ENCODE measurements at regions not wholly inside any gene's neighbourhood (a gene's known extent, or its start where the extent isn't known, plus 50 kb on each side); places are given as distances from the start of the nearest gene placed in this dataset.
"Not testable (repeated sequence)": the region's sequence is repeated elsewhere in the genome, so short reads cannot be mapped to it uniquely, and the experiment has no call there.

GRCh38 chr2:185970148-185970852 is 231.7 kb downstream of the FSIP2 start:
- TF ChIP-seq CTCF (IDR thresholded peaks at IDR 0.05) (no peak), POLR2A (IDR thresholded peaks at IDR 0.05) (no peak), POLR2AphosphoS5 (IDR thresholded peaks at IDR 0.05; ENCODE audit: insufficient read depth in 1 of 2, low read depth in 1 of 2) (no peak)
- DNase-seq (ENCODE audit: extremely low spot score in 2 of 2), result no peak
- no peaks in the 10 kb centered on the region for H3K27me3 ChIP-seq
- intact Hi-C loops (cut with DNase I), result no loop called here
- no peaks in the 10 kb centered on the region for H3K4me1 ChIP-seq
- H3K4me3 ChIP-seq, result no peak overlapping the region
- H3K9me3 ChIP-seq, result no peaks in the 10 kb centered on the region
- no peak overlapping the region for H3K27ac ChIP-seq
- no peaks in the 10 kb centered on the region for H3K36me3 ChIP-seq

GRCh38 chr2:185978634-185979407 is 240.2 kb downstream of the FSIP2 start:
- Histone ChIP-seq H3K36me3 (no peaks in the 10 kb centered on the region), H3K4me1 (no peaks in the 10 kb centered on the region), H3K9me3 (no peaks in the 10 kb centered on the region), H3K27me3 (no peaks in the 10 kb centered on the region), H3K4me3 (no peak overlapping the region), H3K27ac (no peak overlapping the region)
- intact Hi-C loops (cut with DNase I), result no loop called here
- DNase-seq (ENCODE audit: extremely low spot score in 2 of 2), result no peak
- TF ChIP-seq CTCF (IDR thresholded peaks at IDR 0.05) (no peak), POLR2AphosphoS5 (IDR thresholded peaks at IDR 0.05; ENCODE audit: insufficient read depth in 1 of 2, low read depth in 1 of 2) (no peak), POLR2A (IDR thresholded peaks at IDR 0.05) (no peak)

GRCh38 chr2:185979546-185980071 is 241.0 kb downstream of the FSIP2 start:
- TF ChIP-seq POLR2A (IDR thresholded peaks at IDR 0.05), result no peak
- TF ChIP-seq CTCF (IDR thresholded peaks at IDR 0.05), result no peak
- no peak for TF ChIP-seq POLR2AphosphoS5 (IDR thresholded peaks at IDR 0.05; ENCODE audit: insufficient read depth in 1 of 2, low read depth in 1 of 2)
- DNase-seq (ENCODE audit: extremely low spot score in 2 of 2), result no peak
- Histone ChIP-seq H3K9me3 (no peaks in the 10 kb centered on the region), H3K27me3 (no peaks in the 10 kb centered on the region), H3K4me3 (no peak overlapping the region), H3K4me1 (no peaks in the 10 kb centered on the region), H3K27ac (no peak overlapping the region), H3K36me3 (no peaks in the 10 kb centered on the region)
- intact Hi-C loops (cut with DNase I), result no loop called here

GRCh38 chr2:185980944-185981343 is 242.3 kb downstream of the FSIP2 start:
- no peaks in the 10 kb centered on the region for H3K27me3 ChIP-seq
- no peak overlapping the region for H3K27ac ChIP-seq
- no peak overlapping the region for H3K4me3 ChIP-seq
- H3K36me3 ChIP-seq, result no peaks in the 10 kb centered on the region
- TF ChIP-seq POLR2AphosphoS5 (IDR thresholded peaks at IDR 0.05; ENCODE audit: insufficient read depth in 1 of 2, low read depth in 1 of 2), result no peak
- TF ChIP-seq CTCF (IDR thresholded peaks at IDR 0.05), result no peak
- no peak for TF ChIP-seq POLR2A (IDR thresholded peaks at IDR 0.05)
- H3K9me3 ChIP-seq, result no peaks in the 10 kb centered on the region
- intact Hi-C loops (cut with DNase I), result no loop called here
- H3K4me1 ChIP-seq, result no peaks in the 10 kb centered on the region
- no peak for DNase-seq (ENCODE audit: extremely low spot score in 2 of 2)

- DNase-seq (ENCODE audit: extremely low spot score in 2 of 2), result no peak
- H3K4me1 ChIP-seq, result no peaks in the 10 kb centered on the region
- intact Hi-C loops (cut with DNase I), result no loop called here
Measured at GRCh38 chr2:185984670-185985069, 246.1 kb downstream of the FSIP2 start.

GRCh38 chr2:185988907-185989306 is 250.3 kb downstream of the FSIP2 start:
- intact Hi-C loops (cut with DNase I); H3K27ac ChIP-seq: not testable (repeated sequence)

More at GRCh38 chr2:185984670-185985069, 246.1 kb downstream of the FSIP2 start:
- H3K9me3 ChIP-seq, result no peaks in the 10 kb centered on the region
- no peak overlapping the region for H3K4me3 ChIP-seq
- no peak overlapping the region for H3K27ac ChIP-seq
- no peaks in the 10 kb centered on the region for H3K36me3 ChIP-seq
- TF ChIP-seq POLR2A (IDR thresholded peaks at IDR 0.05), result no peak
- no peak for TF ChIP-seq POLR2AphosphoS5 (IDR thresholded peaks at IDR 0.05; ENCODE audit: insufficient read depth in 1 of 2, low read depth in 1 of 2)
- TF ChIP-seq CTCF (IDR thresholded peaks at IDR 0.05), result no peak
- no peaks in the 10 kb centered on the region for H3K27me3 ChIP-seq

More at GRCh38 chr2:185988907-185989306, 250.3 kb downstream of the FSIP2 start:
- not testable (repeated sequence) for DNase-seq (ENCODE audit: extremely low spot score in 2 of 2); H3K4me3 ChIP-seq; H3K36me3 ChIP-seq; H3K4me1 ChIP-seq; H3K9me3 ChIP-seq; H3K27me3 ChIP-seq

All from vagina (tissue), 2 donors.